T-helper 2 cell treated with Interferon-gamma antibody and Interleukin-4, amounts not matched to agents 5 μg/mL and 100 μg/mL, for 36 hours (primary cell): ENCODE measurements at regions not wholly inside any gene's neighbourhood (a gene's known extent, or its start where the extent isn't known, plus 50 kb on each side); places are given as distances from the start of the nearest gene placed in this dataset.
"Not testable (repeated sequence)": the region's sequence is repeated elsewhere in the genome, so short reads cannot be mapped to it uniquely, and the experiment has no call there.

Experiments
- DNase-seq: peaks from one replicate; pipeline ENCODE4 v3.0.0; 2021; ENCODE audit warnings: low spot score
- H3K27ac Mint-ChIP-seq: one replicate; pipeline ENCODE4 v1.8.0; 2021; ENCODE audit warnings: mild to moderate bottlenecking, mixed read lengths
- H3K27me3 Mint-ChIP-seq: one replicate; pipeline ENCODE4 v1.8.0; 2021; ENCODE audit warnings: low read depth, mixed read lengths
- H3K36me3 Mint-ChIP-seq: one replicate; pipeline ENCODE4 v1.8.0; 2021; ENCODE audit warnings: low read depth, mixed read lengths
- H3K4me1 Mint-ChIP-seq: one replicate; pipeline ENCODE4 v1.8.0; 2021; ENCODE audit warnings: low read depth, mixed read lengths
- H3K4me3 Mint-ChIP-seq: one replicate; pipeline ENCODE4 v1.8.0; 2022; ENCODE audit warnings: mild to moderate bottlenecking, moderate library complexity, mixed read lengths
- H3K9me3 Mint-ChIP-seq: one replicate; pipeline ENCODE4 v1.8.0; 2021; ENCODE audit warnings: mixed read lengths

- not testable (repeated sequence) for H3K4me1 Mint-ChIP-seq, H3K27me3 Mint-ChIP-seq, H3K9me3 Mint-ChIP-seq, H3K4me3 Mint-ChIP-seq, H3K36me3 Mint-ChIP-seq, H3K27ac Mint-ChIP-seq, DNase-seq
These were observed 105.0 kb upstream of the XPO1 start for GRCh38 chr2:61643153-61643552.

- Mint-ChIP-seq H3K4me3 (no peak overlapping the region), H3K4me1 (no peaks in the 10 kb centered on the region), H3K27me3 (no peaks in the 10 kb centered on the region), H3K9me3 (no peaks in the 10 kb centered on the region), H3K36me3 (no peaks in the 10 kb centered on the region), H3K27ac (no peak overlapping the region)
- DNase-seq, result no peak
These were observed 102.2 kb upstream of the XPO1 start for GRCh38 chr2:61640406-61640805.

- no peaks in the 10 kb centered on the region for H3K4me1 Mint-ChIP-seq
- H3K9me3 Mint-ChIP-seq, result no peaks in the 10 kb centered on the region
- no peak for DNase-seq
- H3K27me3 Mint-ChIP-seq, result no peaks in the 10 kb centered on the region
- H3K27ac Mint-ChIP-seq, result no peak overlapping the region
- H3K4me3 Mint-ChIP-seq, result no peak overlapping the region
- no peaks in the 10 kb centered on the region for H3K36me3 Mint-ChIP-seq
These were observed 101.6 kb upstream of the XPO1 start for GRCh38 chr2:61639721-61640120.

GRCh38 chr2:61636686-61637085 is 98.5 kb upstream of the XPO1 start:
- H3K27me3 Mint-ChIP-seq, result no peaks in the 10 kb centered on the region
- no peaks in the 10 kb centered on the region for H3K36me3 Mint-ChIP-seq
- no peaks in the 10 kb centered on the region for H3K9me3 Mint-ChIP-seq
- H3K27ac Mint-ChIP-seq, result no peak overlapping the region
- no peak for DNase-seq
- no peak overlapping the region for H3K4me3 Mint-ChIP-seq
- H3K4me1 Mint-ChIP-seq, result no peaks in the 10 kb centered on the region

- DNase-seq, result no peak
- H3K9me3 Mint-ChIP-seq, result no peaks in the 10 kb centered on the region
- no peaks in the 10 kb centered on the region for H3K36me3 Mint-ChIP-seq
- no peak overlapping the region for H3K4me3 Mint-ChIP-seq
- no peaks in the 10 kb centered on the region for H3K4me1 Mint-ChIP-seq
- H3K27me3 Mint-ChIP-seq, result no peaks in the 10 kb centered on the region
- H3K27ac Mint-ChIP-seq, result no peak overlapping the region
These were observed 96.4 kb upstream of the XPO1 start for GRCh38 chr2:61634512-61634911.

GRCh38 chr2:61633250-61633649 is 95.1 kb upstream of the XPO1 start:
- Mint-ChIP-seq H3K9me3 (no peaks in the 10 kb centered on the region), H3K4me1 (no peaks in the 10 kb centered on the region), H3K27me3 (no peaks in the 10 kb centered on the region), H3K27ac (no peak overlapping the region), H3K4me3 (no peak overlapping the region), H3K36me3 (no peaks in the 10 kb centered on the region)
- DNase-seq, result no peak

- Mint-ChIP-seq H3K27me3 (no peaks in the 10 kb centered on the region), H3K36me3 (no peaks in the 10 kb centered on the region), H3K4me3 (no peak overlapping the region), H3K9me3 (no peaks in the 10 kb centered on the region), H3K27ac (no peak overlapping the region), H3K4me1 (no peaks in the 10 kb centered on the region)
- no peak for DNase-seq
These were observed 94.4 kb upstream of the XPO1 start for GRCh38 chr2:61632276-61633169.

- no peak overlapping the region for H3K4me3 Mint-ChIP-seq
- no peak for DNase-seq
- no peak overlapping the region for H3K27ac Mint-ChIP-seq
- no peaks in the 10 kb centered on the region for H3K9me3 Mint-ChIP-seq
- H3K27me3 Mint-ChIP-seq, result no peaks in the 10 kb centered on the region
- no peaks in the 10 kb centered on the region for H3K4me1 Mint-ChIP-seq
- H3K36me3 Mint-ChIP-seq, result no peaks in the 10 kb centered on the region
These were observed 93.2 kb upstream of the XPO1 start for GRCh38 chr2:61631321-61631720.

- Mint-ChIP-seq H3K36me3 (no peaks in the 10 kb centered on the region), H3K4me3 (no peak overlapping the region), H3K27me3 (no peaks in the 10 kb centered on the region), H3K9me3 (no peaks in the 10 kb centered on the region), H3K27ac (no peak overlapping the region), H3K4me1 (no peaks in the 10 kb centered on the region)
- no peak for DNase-seq
These were observed 88.7 kb upstream of the XPO1 start for GRCh38 chr2:61626827-61627226.

- H3K36me3 Mint-ChIP-seq, result no peaks in the 10 kb centered on the region
- H3K4me3 Mint-ChIP-seq, result no peak overlapping the region
- no peak for DNase-seq
- H3K27ac Mint-ChIP-seq, result no peak overlapping the region
- peaks cover 3% of the 10 kb centered on the region for H3K4me1 Mint-ChIP-seq
- H3K9me3 Mint-ChIP-seq, result no peaks in the 10 kb centered on the region
- H3K27me3 Mint-ChIP-seq, result no peaks in the 10 kb centered on the region
These were observed 85.6 kb upstream of the XPO1 start for GRCh38 chr2:61623747-61624146.

- Mint-ChIP-seq H3K4me3 (no peak overlapping the region), H3K27me3 (peaks cover 5% of the 10 kb centered on the region), H3K36me3 (no peaks in the 10 kb centered on the region), H3K9me3 (no peaks in the 10 kb centered on the region), H3K4me1 (peaks cover 3% of the 10 kb centered on the region), H3K27ac (no peak overlapping the region)
- no peak for DNase-seq
These were observed 82.3 kb upstream of the XPO1 start for GRCh38 chr2:61620244-61621159.

- Mint-ChIP-seq H3K36me3 (no peaks in the 10 kb centered on the region), H3K4me1 (peaks cover 3% of the 10 kb centered on the region), H3K27me3 (peaks cover 5% of the 10 kb centered on the region), H3K27ac (no peak overlapping the region), H3K9me3 (no peaks in the 10 kb centered on the region), H3K4me3 (no peak overlapping the region)
- DNase-seq, result no peak
These were observed 81.4 kb upstream of the XPO1 start for GRCh38 chr2:61619561-61619960.

GRCh38 chr2:61617610-61618009 is 79.5 kb upstream of the XPO1 start:
- Mint-ChIP-seq H3K9me3 (no peaks in the 10 kb centered on the region), H3K36me3 (no peaks in the 10 kb centered on the region), H3K27ac (no peak overlapping the region), H3K4me1 (peaks cover 3% of the 10 kb centered on the region), H3K27me3 (peaks cover 5% of the 10 kb centered on the region), H3K4me3 (no peak overlapping the region)
- DNase-seq, result no peak

- Mint-ChIP-seq H3K36me3 (no peaks in the 10 kb centered on the region), H3K4me1 (no peaks in the 10 kb centered on the region), H3K27ac (no peak overlapping the region), H3K9me3 (no peaks in the 10 kb centered on the region), H3K27me3 (no peaks in the 10 kb centered on the region), H3K4me3 (no peak overlapping the region)
- no peak for DNase-seq
These were observed 67.1 kb upstream of the XPO1 start for GRCh38 chr2:61605245-61605644.
